Upper lobe of left lung (tissue), 6 donors: ENCODE measurements at regions not wholly inside any gene's neighbourhood (a gene's known extent, or its start where the extent isn't known, plus 50 kb on each side); places are given as distances from the start of the nearest gene placed in this dataset.

Source experiments
- ATAC-seq, 2 donors: fragments of 200-7000 bp; cut with Tn5 transposase; one replicate each; pipeline ENCODE4 v1.9.1; 2022; ENCODE audit warnings: mild to moderate bottlenecking in 2 of 2, moderate library complexity in 2 of 2; ENCODE audit not compliant: low FRiP score in 2 of 2
- DNase-seq, 2 donors: peaks; one replicate each; pipeline ENCODE4 v3.0.0-alpha.2; 2019 to 2020
- H3K27ac ChIP-seq, 4 donors: fragments of 200-600 bp; sonication (generic); one replicate each; pipeline ENCODE4 v1.5.1; 2016 to 2019
- H3K27me3 ChIP-seq, 4 donors: fragments of 200-600 bp; sonication (generic); one replicate each; pipeline ENCODE4 v1.5.1; 2017 to 2019
- H3K36me3 ChIP-seq, 4 donors: fragments of 200-600 bp; sonication (generic); one replicate each; pipeline ENCODE4 v1.5.1; 2016 to 2019
- H3K4me1 ChIP-seq, 4 donors: fragments of 200-600 bp; sonication (generic); one replicate each; pipeline ENCODE4 v1.5.1; 2018 to 2019
- H3K4me3 ChIP-seq, 4 donors: fragments of 200-600 bp; sonication (generic); one replicate each; pipeline ENCODE4 v1.5.1; 2017 to 2019; ENCODE audit warnings: mild to moderate bottlenecking in 2 of 4, moderate library complexity in 1 of 4
- H3K9me3 ChIP-seq, 4 donors: fragments of 200-600 bp; sonication (generic); one replicate each; pipeline ENCODE4 v1.5.1; 2018 to 2019
- CTCF ChIP-seq, 6 experiments: fragments of 450-650 bp in 4 of 6; fragments of 200-600 bp in 2 of 6; sonication (generic) in 2 of 6; IDR thresholded peaks; one replicate each; pipeline ENCODE4 v1.5.1; 2016 to 2019; ENCODE audit warnings: antibody characterized with exemption in 6 of 6
- EP300 ChIP-seq, 4 donors: sonication (generic); formaldehyde crosslinking; IDR thresholded peaks; one replicate each; pipeline ENCODE4 v1.5.1; 2017; ENCODE audit warnings: antibody characterized with exemption in 4 of 4, control low read depth in 2 of 4
- POLR2A ChIP-seq, 4 donors: fragments of 450-650 bp; IDR thresholded peaks; one replicate each; pipeline ENCODE4 v1.5.1; 2016 to 2017; ENCODE audit warnings: antibody characterized with exemption in 4 of 4, mild to moderate bottlenecking in 2 of 4
- POLR2AphosphoS5 ChIP-seq, 2 donors: sonication (generic); formaldehyde crosslinking; IDR thresholded peaks; one replicate each; pipeline ENCODE4 v1.5.1; 2017; ENCODE audit warnings: antibody characterized with exemption in 2 of 2
- WGBS, 2 donors: methylation state at CpG; one replicate each; pipeline ENCODE4 v1.1.5; 2017 to 2018; 5-methylcytosine and 5-hydroxymethylcytosine counted together
- donor health status: DM: no; HTN: no; CAD: no; lungs with moderate emphysema.
- donor health status: DM: no; HTN: yes; CAD: no; lungs with severe emphysema.

- H3K9me3 ChIP-seq: no peaks in the 10 kb centered on the region
- H3K4me1 ChIP-seq: peaks cover 0 to 7% (median 2%) of the 10 kb centered on the region in 4 donors
- TF ChIP-seq EP300 (IDR thresholded peaks at IDR 0.05) (no peak), POLR2AphosphoS5 (IDR thresholded peaks at IDR 0.05) (no peak), POLR2A (IDR thresholded peaks at IDR 0.05) (no peak), CTCF (IDR thresholded peaks at IDR 0.05) (no peak)
- H3K27me3 ChIP-seq: no peaks in the 10 kb centered on the region
- no peaks in the 10 kb centered on the region for H3K36me3 ChIP-seq
- WGBS, 2 donors: 66 to 67% methylated on average over 2 of the region's 2 CpGs
- ATAC-seq (no peak), DNase-seq (no peak)
- no peak overlapping the region for H3K4me3 ChIP-seq
- no peak overlapping the region for H3K27ac ChIP-seq
Measured at GRCh38 chr11:38460429-38460828, 1862.4 kb upstream of the RAG2 start.

GRCh38 chr11:38456371-38456770 lies 1858.3 kb upstream of the RAG2 start:
- TF ChIP-seq EP300 (IDR thresholded peaks at IDR 0.05) (no peak), CTCF (IDR thresholded peaks at IDR 0.05) (no peak), POLR2AphosphoS5 (IDR thresholded peaks at IDR 0.05) (no peak), POLR2A (IDR thresholded peaks at IDR 0.05) (no peak)
- H3K36me3 ChIP-seq: no peaks in the 10 kb centered on the region
- DNase-seq: no peak
- no peaks in the 10 kb centered on the region for H3K9me3 ChIP-seq
- H3K27ac ChIP-seq: no peak overlapping the region
- H3K4me3 ChIP-seq: no peak overlapping the region
- H3K4me1 ChIP-seq: peaks cover 0 to 7% (median 1%) of the 10 kb centered on the region in 4 donors
- H3K27me3 ChIP-seq: no peaks in the 10 kb centered on the region
- ATAC-seq: no peak
- 65 to 70% methylated on average over 3 of the region's 3 CpGs for WGBS, 2 donors

GRCh38 chr11:38448284-38448683 lies 1850.2 kb upstream of the RAG2 start:
- Histone ChIP-seq H3K27ac (no peak overlapping the region), H3K4me1 (no peaks in the 10 kb centered on the region), H3K9me3 (no peaks in the 10 kb centered on the region), H3K4me3 (no peak overlapping the region), H3K36me3 (no peaks in the 10 kb centered on the region), H3K27me3 (no peaks in the 10 kb centered on the region)
- TF ChIP-seq CTCF (IDR thresholded peaks at IDR 0.05) (no peak), POLR2AphosphoS5 (IDR thresholded peaks at IDR 0.05) (no peak), POLR2A (IDR thresholded peaks at IDR 0.05) (no peak), EP300 (IDR thresholded peaks at IDR 0.05) (no peak)
- no peak for DNase-seq
- no peak for ATAC-seq
- 55 to 77% methylated on average over 2 of the region's 2 CpGs for WGBS, 2 donors

GRCh38 chr11:38446336-38446735 lies 1848.3 kb upstream of the RAG2 start:
- Histone ChIP-seq H3K4me3 (no peak overlapping the region), H3K36me3 (no peaks in the 10 kb centered on the region), H3K4me1 (no peaks in the 10 kb centered on the region), H3K27me3 (no peaks in the 10 kb centered on the region), H3K9me3 (no peaks in the 10 kb centered on the region), H3K27ac (no peak overlapping the region)
- 63 to 90% methylated on average over 1 of the region's 1 CpG for WGBS, 2 donors
- no peak for ATAC-seq
- TF ChIP-seq EP300 (IDR thresholded peaks at IDR 0.05) (no peak), CTCF (IDR thresholded peaks at IDR 0.05) (no peak), POLR2AphosphoS5 (IDR thresholded peaks at IDR 0.05) (no peak), POLR2A (IDR thresholded peaks at IDR 0.05) (no peak)
- no peak for DNase-seq

- Histone ChIP-seq H3K27me3 (no peaks in the 10 kb centered on the region), H3K4me3 (no peak overlapping the region), H3K9me3 (no peaks in the 10 kb centered on the region), H3K4me1 (no peaks in the 10 kb centered on the region), H3K27ac (no peak overlapping the region), H3K36me3 (no peaks in the 10 kb centered on the region)
- DNase-seq: no peak
- TF ChIP-seq EP300 (IDR thresholded peaks at IDR 0.05) (no peak), POLR2A (IDR thresholded peaks at IDR 0.05) (no peak), POLR2AphosphoS5 (IDR thresholded peaks at IDR 0.05) (no peak), CTCF (IDR thresholded peaks at IDR 0.05) (no peak)
- ATAC-seq: no peak
Measured at GRCh38 chr11:38438091-38438490, 1840.1 kb upstream of the RAG2 start.
